HG03520 (cell line): ENCODE measurements at regions not wholly inside any gene's neighbourhood (a gene's known extent, or its start where the extent isn't known, plus 50 kb on each side); places are given as distances from the start of the nearest gene placed in this dataset.
"Not testable (repeated sequence)": the region's sequence is repeated elsewhere in the genome, so short reads cannot be mapped to it uniquely, and the experiment has no call there.

ENCODE experiments used
- ATAC-seq: cut with Tn5 transposase; IDR thresholded peaks from one replicate; pipeline ENCODE4 v1.9.1; 2021; ENCODE audit warnings: mild to moderate bottlenecking, moderate library complexity; ENCODE audit not compliant: unreplicated experiment

DNA sequence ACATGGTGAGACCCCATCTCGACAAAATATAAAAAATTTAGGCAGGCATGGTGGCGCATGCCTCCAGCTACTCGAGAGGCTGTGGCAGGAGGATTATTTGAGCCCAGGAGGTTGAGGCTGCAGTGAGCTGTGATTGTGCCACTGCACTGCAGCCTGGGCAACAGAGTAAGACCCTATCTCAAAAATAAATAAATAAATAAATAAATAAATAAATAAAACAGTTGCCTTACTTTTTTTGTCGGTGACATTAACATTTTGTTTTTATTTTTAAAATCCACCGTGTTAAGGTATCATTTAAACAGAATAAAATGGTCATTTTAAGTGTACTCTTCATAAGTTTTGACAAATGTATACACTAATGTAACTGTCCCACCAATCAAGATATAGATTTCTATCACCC lies 57.0 kb downstream of the RASL11A start:
- no peak for ATAC-seq

DNA sequence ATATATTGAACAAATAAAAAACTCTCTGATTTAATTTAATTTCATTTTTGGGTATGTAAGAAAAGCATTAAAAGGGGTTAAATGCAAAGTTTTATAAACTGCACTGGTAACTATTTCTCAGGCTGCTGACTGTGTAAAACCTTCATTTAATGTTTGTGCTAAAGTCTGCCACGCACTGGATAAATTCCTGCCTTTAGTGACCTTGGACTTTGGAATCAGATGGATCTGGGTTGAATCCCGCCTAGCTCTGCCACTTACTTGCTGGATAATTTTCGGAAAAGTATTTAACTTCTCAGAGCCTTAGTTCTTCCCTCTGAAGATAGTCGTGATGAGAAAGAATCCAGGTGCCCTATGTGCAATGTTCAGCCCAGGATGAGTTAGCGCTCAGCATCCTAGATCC lies 58.6 kb downstream of the RASL11A start:
- no peak for ATAC-seq

DNA sequence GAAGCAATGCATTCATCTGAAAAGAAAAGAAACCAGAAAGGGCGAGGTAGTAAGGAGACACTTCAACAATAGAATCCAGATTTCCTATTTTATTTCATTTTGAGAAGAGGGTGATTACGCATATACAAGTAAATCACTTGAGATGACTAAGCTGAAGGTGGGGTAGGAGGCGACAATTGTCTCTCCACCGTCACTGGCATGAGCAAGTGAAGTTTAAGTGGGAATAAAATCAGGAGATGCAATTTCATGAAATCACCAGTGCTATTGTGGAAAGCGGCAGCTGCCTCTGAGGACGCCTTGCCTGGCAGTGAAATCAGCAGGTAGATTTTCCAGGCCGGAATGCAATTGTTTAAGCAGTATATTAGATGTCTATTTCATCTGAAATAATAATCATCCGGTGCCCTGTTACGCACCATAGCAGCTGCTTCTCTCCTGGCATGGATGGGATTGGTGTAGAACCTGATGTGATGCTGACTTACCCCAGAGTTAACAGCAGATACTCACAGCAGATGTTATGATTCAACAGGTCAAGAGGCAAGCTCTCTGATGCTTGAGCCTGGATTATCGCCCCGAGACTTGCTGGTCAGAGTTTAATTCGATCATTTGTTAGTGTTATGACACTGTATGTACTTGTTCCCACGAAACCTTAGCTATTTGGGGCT lies 64.3 kb downstream of the RASL11A start:
- ATAC-seq: no peak

DNA sequence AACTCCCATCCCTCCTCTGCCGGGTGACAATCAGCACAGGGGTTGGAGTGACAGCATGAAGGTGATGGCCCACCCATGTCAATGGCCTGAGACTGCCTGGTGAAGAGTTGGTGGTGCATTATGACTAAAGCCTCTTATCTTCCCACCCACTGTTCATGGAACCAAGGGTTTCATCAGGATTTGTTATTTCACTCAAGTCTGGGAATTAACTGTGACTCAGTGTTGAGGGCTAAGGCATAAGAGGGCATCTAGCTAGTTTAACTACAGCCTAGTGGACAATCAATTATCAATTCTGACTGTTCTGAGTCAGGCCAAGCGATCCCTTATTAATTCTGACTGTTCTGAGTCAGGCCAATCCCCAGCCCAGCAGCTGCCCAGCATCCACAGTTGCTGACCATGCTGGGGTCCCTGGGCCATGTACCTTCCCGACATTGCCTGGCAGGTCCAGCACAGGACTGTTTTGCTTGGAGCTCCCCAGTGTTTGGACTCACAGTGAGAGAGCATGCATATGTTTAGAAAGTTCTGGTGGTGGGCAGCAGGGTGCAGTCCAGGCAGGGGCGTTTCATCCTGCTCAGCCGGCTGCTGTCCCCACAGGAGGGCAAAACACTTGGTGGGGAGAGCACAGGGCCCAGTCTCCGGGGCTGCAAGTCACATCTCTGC lies 65.5 kb downstream of the RASL11A start:
- ATAC-seq: no peak

- ATAC-seq: no peak
Measured at GRCh38 chr13:27338207-27338606, 67.6 kb downstream of the RASL11A start.

GRCh38 chr13:27338816-27339215 lies 68.2 kb downstream of the RASL11A start:
- ATAC-seq: no peak

DNA sequence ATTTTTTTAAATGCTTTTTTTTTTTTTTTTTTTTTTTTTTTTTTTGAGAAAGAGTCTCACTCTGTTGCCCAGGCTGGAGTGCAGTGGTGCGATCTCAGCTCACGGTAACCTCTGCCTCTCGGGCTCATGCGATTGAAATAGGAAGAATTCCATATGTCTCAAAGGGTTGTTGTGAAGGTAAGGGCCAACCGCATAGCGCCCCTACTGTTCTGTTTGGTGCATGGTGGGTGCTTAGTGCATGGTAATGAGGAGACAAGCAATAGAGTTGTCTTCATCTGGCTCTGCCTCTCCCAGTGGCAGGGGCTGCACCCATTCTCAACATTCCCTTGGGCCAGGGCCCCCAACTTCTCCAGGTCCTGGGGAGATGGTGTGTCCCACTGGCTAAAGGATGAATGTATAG lies 68.7 kb downstream of the RASL11A start:
- no peak for ATAC-seq

DNA sequence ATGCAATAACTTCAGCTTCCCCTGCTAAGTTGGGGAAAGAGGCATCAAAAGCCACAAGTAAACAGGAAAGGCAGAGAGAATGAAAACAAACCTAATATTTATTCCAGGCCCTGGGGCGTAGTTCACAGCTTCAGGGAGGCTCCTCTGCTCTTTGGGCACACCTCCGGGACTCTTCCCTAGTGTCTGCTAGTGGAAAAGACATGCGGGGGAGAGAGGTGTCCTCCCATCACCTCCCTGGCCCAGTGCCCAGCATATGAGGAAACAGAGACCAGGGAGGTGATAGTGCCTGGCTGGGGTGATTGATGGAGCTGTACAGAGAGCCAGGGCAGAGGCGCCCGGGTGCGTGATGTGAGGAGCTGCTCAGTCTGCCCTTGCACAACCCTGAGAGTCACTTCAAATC lies 71.0 kb downstream of the RASL11A start:
- ATAC-seq: no peak

- no peak for ATAC-seq
Measured at GRCh38 chr13:27347211-27347772, 76.7 kb downstream of the RASL11A start.

- ATAC-seq: no peak
Measured at GRCh38 chr13:27348461-27348860, 76.0 kb upstream of the GTF3A start.

GRCh38 chr13:27349458-27349857 lies 75.0 kb upstream of the GTF3A start:
- no peak for ATAC-seq

- ATAC-seq: not testable (repeated sequence)
Measured at GRCh38 chr13:27350825-27351224, 73.6 kb upstream of the GTF3A start.

DNA sequence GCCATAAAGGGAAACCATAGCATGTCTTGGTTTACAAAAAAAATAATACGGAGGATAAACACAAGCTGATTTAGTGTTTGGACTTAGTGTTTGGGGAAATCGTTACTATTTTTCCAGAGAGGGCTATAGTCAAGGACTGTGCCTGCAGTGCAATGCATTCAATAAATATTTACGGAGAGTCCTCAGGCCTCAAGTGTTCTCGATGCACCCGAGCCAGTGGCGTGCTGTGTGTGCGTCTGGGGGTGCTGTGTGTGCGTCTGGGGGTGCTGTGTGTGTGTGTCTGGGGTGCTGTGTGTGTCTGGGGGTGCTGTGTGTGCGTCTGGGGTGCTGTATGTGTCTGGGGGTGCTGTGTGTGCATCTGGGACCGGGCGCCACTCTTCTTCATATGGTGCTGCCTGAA lies 71.7 kb upstream of the GTF3A start:
- ATAC-seq: no peak

GRCh38 chr13:27353166-27353583 lies 71.2 kb upstream of the GTF3A start:
- ATAC-seq: peak; percentile 99

DNA sequence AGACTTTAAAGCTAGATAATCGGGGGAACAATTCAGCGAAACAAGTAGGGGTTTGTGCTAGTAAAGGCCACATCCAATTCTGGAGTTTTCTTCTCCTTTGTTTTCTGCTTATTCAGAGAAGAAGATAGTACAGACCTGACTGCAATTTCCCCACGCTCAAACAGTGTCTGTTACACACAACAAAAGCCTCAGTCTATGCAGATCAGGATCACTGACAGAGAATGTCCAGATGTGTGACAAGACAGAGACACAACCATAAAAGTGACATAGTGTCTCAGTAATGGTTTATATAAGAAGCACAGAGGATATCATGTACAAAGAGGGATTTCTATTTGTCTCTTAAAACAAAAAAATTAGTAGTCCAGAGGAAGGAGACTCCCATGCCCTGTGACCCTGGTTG lies 70.7 kb upstream of the GTF3A start:
- ATAC-seq: no peak

DNA sequence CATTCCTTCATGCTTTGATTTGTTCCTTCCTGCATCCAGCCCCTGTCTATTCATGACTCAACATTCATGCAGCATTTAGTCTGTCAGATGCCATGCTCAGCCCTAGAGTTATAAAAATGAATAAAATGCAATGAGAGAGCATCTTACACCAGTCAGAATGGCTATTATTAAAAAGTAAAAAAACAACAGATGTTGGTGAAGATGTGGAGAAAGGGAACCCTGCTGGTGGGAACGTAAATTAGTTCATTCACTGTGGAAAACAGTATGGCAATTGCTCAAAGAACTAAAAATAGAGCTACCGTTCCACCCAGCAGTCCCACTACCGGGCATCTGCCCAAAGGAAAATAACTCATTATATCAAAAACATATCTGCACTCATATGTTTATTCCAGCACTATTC lies 70.0 kb upstream of the GTF3A start:
- ATAC-seq: no peak

DNA sequence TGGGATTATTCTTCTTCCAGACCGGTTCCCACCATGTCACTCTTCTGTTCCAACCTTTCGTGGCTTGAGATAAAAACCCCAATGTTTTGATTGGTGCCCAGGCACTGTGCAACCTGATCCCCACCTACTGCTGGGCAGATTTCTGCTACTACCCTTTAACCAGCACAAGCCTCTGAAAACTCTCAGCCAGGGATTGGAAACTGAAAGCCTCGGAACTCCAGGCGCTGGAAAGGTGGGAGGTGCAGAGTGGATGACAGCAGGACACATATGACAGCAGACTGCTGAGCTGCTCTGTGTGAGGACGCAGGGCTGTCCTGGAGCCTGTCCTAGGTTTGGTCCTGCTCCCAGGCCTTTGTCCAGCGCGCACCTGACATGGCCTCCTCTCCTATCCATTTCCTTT lies 68.5 kb upstream of the GTF3A start:
- ATAC-seq: no peak

- no peak for ATAC-seq
Measured at GRCh38 chr13:27358420-27358819, 66.0 kb upstream of the GTF3A start.

DNA sequence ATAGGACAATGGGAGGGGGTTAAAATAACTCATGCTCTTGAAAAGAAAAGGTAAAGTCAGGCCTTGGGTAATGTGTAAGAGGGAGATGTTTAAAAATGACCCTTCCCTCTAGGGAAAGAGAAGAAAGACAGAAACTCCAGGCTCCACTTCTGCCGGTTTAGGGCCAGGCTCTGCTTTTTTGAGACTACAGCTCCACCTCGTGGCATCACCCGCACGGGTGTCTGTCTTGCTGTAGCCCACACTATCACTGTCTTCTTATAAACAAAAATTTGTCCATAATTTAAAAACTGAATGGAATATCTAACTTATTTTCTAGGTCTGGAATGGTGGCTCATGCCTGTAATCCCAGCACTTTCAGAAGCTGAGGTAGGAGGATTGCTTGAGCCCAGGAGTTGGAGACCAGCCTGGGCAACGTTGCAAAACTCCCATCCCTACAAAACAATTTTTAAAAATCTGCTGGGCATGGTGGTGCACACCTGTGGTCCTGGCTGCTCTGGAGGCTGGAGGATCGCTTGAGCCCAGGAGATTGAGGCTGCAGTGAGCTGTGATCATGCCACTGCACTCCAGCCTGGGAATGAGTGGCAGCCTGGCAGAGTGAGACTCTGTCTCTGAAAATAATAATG lies 65.1 kb upstream of the GTF3A start:
- ATAC-seq: no peak

GRCh38 chr13:27360562-27360961 lies 63.9 kb upstream of the GTF3A start:
- no peak for ATAC-seq

GRCh38 chr13:27362064-27362751 lies 62.2 kb upstream of the GTF3A start:
- ATAC-seq: peak; percentile 75
